ENCODE measurements at regions not wholly inside any gene's neighbourhood (a gene's known extent, or its start where the extent isn't known, plus 50 kb on each side); places are given as distances from the start of the nearest gene placed in this dataset.

- H2AFZ ChIP-seq (ENCODE audit: low read length) = no peak overlapping the region
- no peak overlapping the region for H3K4me3 ChIP-seq (replicated peaks in 1 of 4; ENCODE audit: control extremely low read depth in 1 of 4, insufficient read depth in 1 of 4, low read depth in 3 of 4, low read length in 4 of 4)
- no peak overlapping the region for H3K9ac ChIP-seq (ENCODE audit: insufficient read depth, low read length)
- H3K27me3 ChIP-seq (ENCODE audit: control insufficient read depth, insufficient read depth, low read length) = no peaks in the 10 kb centered on the region
- no peak overlapping the region for H3K27ac ChIP-seq (ENCODE audit: insufficient read depth, low read length)
- DNase-seq (ENCODE audit: low read depth in 2 of 2) = no peak
- H4K20me1 ChIP-seq (ENCODE audit: control insufficient read depth, extremely low read depth, insufficient read depth, low read length) = no peaks in the 10 kb centered on the region
- no peak overlapping the region for H3K4me2 ChIP-seq (ENCODE audit: extremely low read depth, insufficient read depth, low read length)
- TF ChIP-seq EZH2 (IDR thresholded peaks at IDR 0.05; ENCODE audit: low read length, missing control alignments) = no peak
- TF ChIP-seq, protein P1, sequence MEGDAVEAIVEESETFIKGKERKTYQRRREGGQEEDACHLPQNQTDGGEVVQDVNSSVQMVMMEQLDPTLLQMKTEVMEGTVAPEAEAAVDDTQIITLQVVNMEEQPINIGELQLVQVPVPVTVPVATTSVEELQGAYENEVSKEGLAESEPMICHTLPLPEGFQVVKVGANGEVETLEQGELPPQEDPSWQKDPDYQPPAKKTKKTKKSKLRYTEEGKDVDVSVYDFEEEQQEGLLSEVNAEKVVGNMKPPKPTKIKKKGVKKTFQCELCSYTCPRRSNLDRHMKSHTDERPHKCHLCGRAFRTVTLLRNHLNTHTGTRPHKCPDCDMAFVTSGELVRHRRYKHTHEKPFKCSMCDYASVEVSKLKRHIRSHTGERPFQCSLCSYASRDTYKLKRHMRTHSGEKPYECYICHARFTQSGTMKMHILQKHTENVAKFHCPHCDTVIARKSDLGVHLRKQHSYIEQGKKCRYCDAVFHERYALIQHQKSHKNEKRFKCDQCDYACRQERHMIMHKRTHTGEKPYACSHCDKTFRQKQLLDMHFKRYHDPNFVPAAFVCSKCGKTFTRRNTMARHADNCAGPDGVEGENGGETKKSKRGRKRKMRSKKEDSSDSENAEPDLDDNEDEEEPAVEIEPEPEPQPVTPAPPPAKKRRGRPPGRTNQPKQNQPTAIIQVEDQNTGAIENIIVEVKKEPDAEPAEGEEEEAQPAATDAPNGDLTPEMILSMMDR (conservative IDR thresholded peaks at IDR 0.05 in 1 of 2, IDR thresholded peaks at IDR 0.05 in 1 of 2; ENCODE audit: low read depth in 1 of 2, low read length in 2 of 2) = no peak
- no peaks in the 10 kb centered on the region for H3K79me2 ChIP-seq (ENCODE audit: control insufficient read depth, insufficient read depth, low read length)
- no peaks in the 10 kb centered on the region for H3K36me3 ChIP-seq (ENCODE audit: control insufficient read depth, insufficient read depth, low read length)
- no peaks in the 10 kb centered on the region for H3K4me1 ChIP-seq (ENCODE audit: control insufficient read depth, extremely low read depth, insufficient read depth, low read length)
- H3K9me3 ChIP-seq (ENCODE audit: control insufficient read depth, insufficient read depth, low read depth, low read length) = no peaks in the 10 kb centered on the region
Measured at GRCh38 chr10:90458054-90458453, 399.8 kb downstream of the HTR7 start.

DNA sequence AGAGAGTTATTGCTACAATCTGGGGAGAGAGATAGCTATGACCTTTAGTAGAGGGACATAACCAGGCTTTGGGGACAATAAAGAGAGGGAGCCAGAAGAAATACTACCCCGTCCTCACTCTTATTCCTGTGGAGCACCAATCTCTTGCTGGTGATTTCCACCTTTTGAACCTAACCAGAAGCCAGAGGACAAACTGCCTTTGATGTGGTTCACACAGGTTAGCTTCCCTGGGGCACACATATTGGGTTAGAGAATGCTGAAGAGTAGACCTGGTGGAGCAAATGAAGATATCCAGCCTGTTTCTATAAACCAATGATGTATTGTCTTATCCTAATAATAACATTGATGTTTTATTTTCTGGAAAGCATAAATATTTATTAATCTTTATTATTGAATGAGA, 399.3 kb downstream of the HTR7 start:
- Histone ChIP-seq H3K27ac (ENCODE audit: insufficient read depth, low read length) (no peak overlapping the region), H3K4me2 (ENCODE audit: extremely low read depth, insufficient read depth, low read length) (no peak overlapping the region), H3K27me3 (ENCODE audit: control insufficient read depth, insufficient read depth, low read length) (no peaks in the 10 kb centered on the region), H3K79me2 (ENCODE audit: control insufficient read depth, insufficient read depth, low read length) (no peaks in the 10 kb centered on the region), H2AFZ (ENCODE audit: low read length) (no peak overlapping the region), H3K9me3 (ENCODE audit: control insufficient read depth, insufficient read depth, low read depth, low read length) (no peaks in the 10 kb centered on the region), H3K4me1 (ENCODE audit: control insufficient read depth, extremely low read depth, insufficient read depth, low read length) (no peaks in the 10 kb centered on the region), H4K20me1 (ENCODE audit: control insufficient read depth, extremely low read depth, insufficient read depth, low read length) (no peaks in the 10 kb centered on the region), H3K9ac (ENCODE audit: insufficient read depth, low read length) (no peak overlapping the region), H3K4me3 (replicated peaks in 1 of 4; ENCODE audit: control extremely low read depth in 1 of 4, insufficient read depth in 1 of 4, low read depth in 3 of 4, low read length in 4 of 4) (no peak overlapping the region), H3K36me3 (ENCODE audit: control insufficient read depth, insufficient read depth, low read length) (no peaks in the 10 kb centered on the region)
- DNase-seq (ENCODE audit: low read depth in 2 of 2) = no peak
- no peak for TF ChIP-seq EZH2 (IDR thresholded peaks at IDR 0.05; ENCODE audit: low read length, missing control alignments)
- TF ChIP-seq, protein P1 (conservative IDR thresholded peaks at IDR 0.05 in 1 of 2, IDR thresholded peaks at IDR 0.05 in 1 of 2; ENCODE audit: low read depth in 1 of 2, low read length in 2 of 2) = no peak

DNA sequence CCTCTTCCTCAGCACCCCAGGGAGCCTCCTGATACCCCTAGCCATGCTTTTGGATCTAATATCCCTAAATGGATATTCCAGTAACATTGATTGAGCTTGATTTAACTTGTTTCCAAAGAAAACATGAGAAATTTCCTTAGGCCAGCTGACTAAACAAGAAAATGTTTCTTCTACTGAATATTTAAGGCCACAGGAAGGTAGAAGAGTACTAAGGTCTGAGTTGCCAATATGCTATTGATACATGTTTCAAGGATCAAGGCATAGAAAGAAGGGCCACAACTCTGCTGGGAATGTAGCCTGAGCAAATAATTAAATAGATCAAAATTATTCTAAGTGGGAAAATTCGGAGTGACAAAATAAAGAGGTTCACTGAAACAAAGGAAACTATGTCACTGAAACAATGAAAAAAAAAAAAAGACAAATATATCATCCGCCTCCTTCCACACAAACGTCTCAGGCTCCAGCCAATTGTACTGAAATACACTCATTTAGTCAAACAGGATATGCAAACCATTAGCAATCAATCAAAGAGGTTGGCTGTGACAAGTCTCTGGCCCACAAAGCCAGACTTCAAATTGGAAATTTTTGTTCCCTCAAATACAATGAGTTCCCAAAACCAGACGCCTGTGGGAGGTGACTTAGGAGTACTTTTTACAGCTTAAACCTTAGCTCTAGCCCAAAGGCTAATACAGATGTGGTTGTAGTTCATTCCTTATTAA, 396.2 kb downstream of the HTR7 start:
- TF ChIP-seq, protein P1 (conservative IDR thresholded peaks at IDR 0.05 in 1 of 2, IDR thresholded peaks at IDR 0.05 in 1 of 2; ENCODE audit: low read depth in 1 of 2, low read length in 2 of 2) = no peak
- no peak for TF ChIP-seq EZH2 (IDR thresholded peaks at IDR 0.05; ENCODE audit: low read length, missing control alignments)
- no peak overlapping the region for H3K9ac ChIP-seq (ENCODE audit: insufficient read depth, low read length)
- no peaks in the 10 kb centered on the region for H3K4me1 ChIP-seq (ENCODE audit: control insufficient read depth, extremely low read depth, insufficient read depth, low read length)
- H3K4me2 ChIP-seq (ENCODE audit: extremely low read depth, insufficient read depth, low read length) = no peak overlapping the region
- no peaks in the 10 kb centered on the region for H3K9me3 ChIP-seq (ENCODE audit: control insufficient read depth, insufficient read depth, low read depth, low read length)
- no peak overlapping the region for H3K4me3 ChIP-seq (replicated peaks in 1 of 4; ENCODE audit: control extremely low read depth in 1 of 4, insufficient read depth in 1 of 4, low read depth in 3 of 4, low read length in 4 of 4)
- H3K79me2 ChIP-seq (ENCODE audit: control insufficient read depth, insufficient read depth, low read length) = no peaks in the 10 kb centered on the region
- no peaks in the 10 kb centered on the region for H3K27me3 ChIP-seq (ENCODE audit: control insufficient read depth, insufficient read depth, low read length)
- H4K20me1 ChIP-seq (ENCODE audit: control insufficient read depth, extremely low read depth, insufficient read depth, low read length) = no peaks in the 10 kb centered on the region
- no peak overlapping the region for H3K27ac ChIP-seq (ENCODE audit: insufficient read depth, low read length)
- H3K36me3 ChIP-seq (ENCODE audit: control insufficient read depth, insufficient read depth, low read length) = no peaks in the 10 kb centered on the region
- no peak overlapping the region for H2AFZ ChIP-seq (ENCODE audit: low read length)
- DNase-seq (ENCODE audit: low read depth in 2 of 2) = peak; percentile 38 to 88

Data from fibroblast of lung (primary cell).